ENCODE measurements at regions not wholly inside any gene's neighbourhood (a gene's known extent, or its start where the extent isn't known, plus 50 kb on each side); places are given as distances from the start of the nearest gene placed in this dataset.

DNA sequence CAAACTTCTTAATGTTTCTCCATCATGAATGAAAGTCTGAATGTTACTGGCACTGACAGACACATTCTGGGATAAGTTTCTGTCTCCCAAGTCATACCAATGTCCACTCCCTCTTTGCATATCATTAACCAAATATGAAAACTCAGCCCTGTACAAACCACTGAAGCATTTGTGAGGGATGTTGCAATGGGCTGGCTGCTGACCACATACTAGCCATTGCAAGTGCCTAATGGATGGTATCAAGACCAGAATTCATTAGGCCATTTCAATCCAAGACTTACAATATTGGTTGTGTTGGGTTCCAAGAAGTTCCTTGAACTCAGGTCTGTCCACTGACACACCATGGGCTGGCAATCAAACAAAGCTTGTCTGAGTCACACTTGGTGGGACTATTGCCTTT lies 73.8 kb downstream of the CBLN2 start:
- DNase-seq (ENCODE audit: low read depth): no peak
- TF ChIP-seq, protein P1, sequence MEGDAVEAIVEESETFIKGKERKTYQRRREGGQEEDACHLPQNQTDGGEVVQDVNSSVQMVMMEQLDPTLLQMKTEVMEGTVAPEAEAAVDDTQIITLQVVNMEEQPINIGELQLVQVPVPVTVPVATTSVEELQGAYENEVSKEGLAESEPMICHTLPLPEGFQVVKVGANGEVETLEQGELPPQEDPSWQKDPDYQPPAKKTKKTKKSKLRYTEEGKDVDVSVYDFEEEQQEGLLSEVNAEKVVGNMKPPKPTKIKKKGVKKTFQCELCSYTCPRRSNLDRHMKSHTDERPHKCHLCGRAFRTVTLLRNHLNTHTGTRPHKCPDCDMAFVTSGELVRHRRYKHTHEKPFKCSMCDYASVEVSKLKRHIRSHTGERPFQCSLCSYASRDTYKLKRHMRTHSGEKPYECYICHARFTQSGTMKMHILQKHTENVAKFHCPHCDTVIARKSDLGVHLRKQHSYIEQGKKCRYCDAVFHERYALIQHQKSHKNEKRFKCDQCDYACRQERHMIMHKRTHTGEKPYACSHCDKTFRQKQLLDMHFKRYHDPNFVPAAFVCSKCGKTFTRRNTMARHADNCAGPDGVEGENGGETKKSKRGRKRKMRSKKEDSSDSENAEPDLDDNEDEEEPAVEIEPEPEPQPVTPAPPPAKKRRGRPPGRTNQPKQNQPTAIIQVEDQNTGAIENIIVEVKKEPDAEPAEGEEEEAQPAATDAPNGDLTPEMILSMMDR (IDR thresholded peaks at IDR 0.05; ENCODE audit: insufficient read depth, low read depth, low read length, missing control alignments): no peak

DNA sequence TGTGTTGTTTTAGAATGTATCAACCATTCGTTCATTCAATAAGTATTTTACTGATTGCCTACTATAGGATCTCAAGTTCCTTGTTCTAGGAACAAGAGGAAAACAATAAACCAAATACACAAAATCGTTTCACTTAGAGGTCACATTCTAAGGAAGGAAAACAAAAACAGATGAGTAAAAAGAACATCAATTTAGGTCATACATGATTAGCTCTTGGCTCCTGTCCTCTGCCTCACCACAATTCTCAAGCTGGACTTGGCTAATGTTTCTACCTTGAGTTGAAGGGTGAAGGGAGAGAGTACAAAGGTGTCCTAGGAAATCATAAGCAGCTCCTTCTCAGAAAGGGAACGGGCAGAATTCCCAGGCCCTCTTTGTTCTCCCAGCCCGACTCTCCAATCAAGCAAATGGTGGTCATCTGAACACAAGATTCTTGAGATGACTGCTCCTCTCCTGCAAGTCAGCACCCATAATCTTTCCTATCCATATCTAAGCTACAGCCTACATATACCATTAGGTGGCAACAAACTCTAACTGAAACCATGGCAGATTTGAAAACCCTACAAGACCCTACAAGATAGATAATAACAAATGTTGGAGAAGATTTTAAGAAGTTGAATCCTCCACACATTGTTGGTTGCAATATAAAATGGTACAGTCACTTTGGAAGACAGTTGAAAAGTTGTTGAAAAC lies 76.0 kb downstream of the CBLN2 start:
- H3K4me3 ChIP-seq (ENCODE audit: low read depth, low read length): no peak overlapping the region
- DNase-seq (ENCODE audit: low read depth): no peak
- TF ChIP-seq, protein P1 (IDR thresholded peaks at IDR 0.05; ENCODE audit: insufficient read depth, low read depth, low read length, missing control alignments): no peak

More for the DNA sequence above, 73.8 kb downstream of the CBLN2 start:
- no peak overlapping the region for H3K4me3 ChIP-seq (ENCODE audit: low read depth, low read length)

DNA sequence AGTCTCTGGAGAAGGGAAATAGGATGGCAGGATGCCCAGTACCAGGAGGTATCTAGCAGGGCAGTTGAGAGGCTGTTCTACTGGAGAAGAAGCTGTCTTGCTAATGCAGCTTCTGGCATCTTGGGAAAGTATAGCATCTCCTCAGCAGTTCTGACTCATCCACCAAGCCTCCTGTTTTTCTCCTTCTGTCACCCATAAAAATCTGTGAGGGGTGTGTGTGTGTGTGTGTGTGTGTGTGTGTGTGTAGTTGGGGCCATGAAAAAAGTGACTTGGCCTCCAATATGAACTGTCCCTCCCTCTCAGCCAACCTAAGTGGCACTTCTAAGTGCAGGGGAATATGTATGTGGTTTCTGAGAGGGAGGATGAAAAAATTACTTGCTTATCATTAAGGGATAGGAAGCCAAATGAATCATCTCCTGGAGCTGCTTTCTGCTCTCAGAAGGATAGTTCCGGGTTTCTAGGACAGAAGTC lies 83.9 kb downstream of the CBLN2 start:
- H3K4me3 ChIP-seq (ENCODE audit: low read depth, low read length): no peak overlapping the region
- no peak for DNase-seq (ENCODE audit: low read depth)
- TF ChIP-seq, protein P1 (IDR thresholded peaks at IDR 0.05; ENCODE audit: insufficient read depth, low read depth, low read length, missing control alignments): no peak

DNA sequence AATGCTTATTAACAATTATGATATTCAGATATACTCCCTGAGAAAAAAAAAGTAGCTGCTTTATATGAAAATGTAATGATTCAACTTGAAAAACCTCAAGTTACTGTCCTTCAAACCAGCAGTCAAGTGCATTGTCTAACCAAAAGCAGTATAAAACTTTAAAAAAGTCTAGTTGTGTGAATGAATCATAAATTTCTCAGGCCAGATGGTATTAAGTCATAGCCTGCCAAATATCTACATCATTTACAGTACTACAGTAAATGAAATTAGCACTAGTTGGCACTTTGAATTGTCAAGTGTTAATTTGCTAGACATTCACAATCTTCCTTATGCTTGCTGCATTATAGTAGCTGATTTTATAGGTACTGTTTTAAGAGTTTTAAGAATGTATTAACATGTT lies 85.9 kb downstream of the CBLN2 start:
- TF ChIP-seq, protein P1 (IDR thresholded peaks at IDR 0.05; ENCODE audit: insufficient read depth, low read depth, low read length, missing control alignments): no peak
- no peak overlapping the region for H3K4me3 ChIP-seq (ENCODE audit: low read depth, low read length)
- no peak for DNase-seq (ENCODE audit: low read depth)

DNA sequence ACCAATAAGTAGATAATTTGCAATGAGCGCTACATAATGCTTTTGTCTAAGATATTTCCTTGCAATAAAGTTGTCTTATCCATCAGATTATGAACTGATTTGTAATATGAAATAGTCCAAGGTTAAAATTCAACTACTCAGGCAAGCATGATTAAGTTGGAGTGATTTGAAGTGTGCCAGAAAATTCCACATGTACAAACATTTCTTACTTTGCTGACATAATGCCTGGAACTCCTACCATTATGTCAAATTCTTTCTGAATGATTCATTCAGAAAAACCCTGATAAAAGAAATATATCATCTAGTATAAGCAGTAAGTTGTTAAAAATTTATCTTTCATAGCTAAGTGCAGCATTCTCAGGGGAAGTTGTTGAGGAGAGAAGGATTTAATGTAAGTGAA lies 87.3 kb downstream of the CBLN2 start:
- H3K4me3 ChIP-seq (ENCODE audit: low read depth, low read length): no peak overlapping the region
- TF ChIP-seq, protein P1 (IDR thresholded peaks at IDR 0.05; ENCODE audit: insufficient read depth, low read depth, low read length, missing control alignments): no peak
- DNase-seq (ENCODE audit: low read depth): no peak

DNA sequence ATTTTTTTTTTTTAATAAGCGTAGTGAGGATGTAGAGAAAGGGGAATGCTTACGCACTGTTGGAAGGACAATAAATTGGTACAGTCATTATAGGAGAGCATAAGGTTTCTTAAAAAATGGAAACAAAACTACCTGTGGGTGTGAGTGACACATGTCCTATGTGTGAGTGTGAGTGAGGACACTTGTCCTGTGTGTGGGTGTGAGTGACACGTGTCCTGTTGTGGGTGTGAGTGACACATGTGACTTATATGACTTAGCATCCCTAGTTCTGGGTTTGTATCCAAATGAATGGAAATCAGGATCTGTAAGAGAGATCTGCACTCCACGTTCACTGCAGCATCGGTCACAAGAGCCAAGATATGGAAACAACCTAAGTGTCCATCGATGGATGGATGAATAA lies 91.8 kb downstream of the CBLN2 start:
- DNase-seq (ENCODE audit: low read depth): no peak
- TF ChIP-seq, protein P1 (IDR thresholded peaks at IDR 0.05; ENCODE audit: insufficient read depth, low read depth, low read length, missing control alignments): no peak
- H3K4me3 ChIP-seq (ENCODE audit: low read depth, low read length): no peak overlapping the region

DNA sequence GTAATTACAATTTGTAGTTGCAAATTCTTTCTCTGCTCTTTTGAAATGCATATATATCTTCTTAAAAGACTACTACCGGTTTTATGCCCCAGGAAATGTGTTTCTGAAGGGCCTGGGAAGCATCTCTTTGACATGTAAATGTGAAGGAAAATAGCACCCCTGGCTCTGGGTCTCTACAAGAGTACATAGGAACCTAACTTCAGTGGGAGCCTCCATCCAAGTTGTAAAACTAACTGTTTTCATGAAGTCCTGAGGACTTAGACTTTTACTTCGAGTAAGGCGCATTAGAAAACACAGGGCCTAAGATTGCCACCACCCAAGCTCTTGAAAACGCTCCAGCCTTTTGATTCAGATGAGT lies 99.4 kb downstream of the CBLN2 start:
- no peak overlapping the region for H3K4me3 ChIP-seq (ENCODE audit: low read depth, low read length)
- DNase-seq (ENCODE audit: low read depth): no peak
- TF ChIP-seq, protein P1 (IDR thresholded peaks at IDR 0.05; ENCODE audit: insufficient read depth, low read depth, low read length, missing control alignments): no peak

Data from GM12865 (cell line).